ENCODE measurements at regions not wholly inside any gene's neighbourhood (a gene's known extent, or its start where the extent isn't known, plus 50 kb on each side); places are given as distances from the start of the nearest gene placed in this dataset.

- no peak overlapping the region for H3K4me3 ChIP-seq (ENCODE audit: low read length)
- no peak overlapping the region for H3K9ac ChIP-seq (ENCODE audit: low read length)
- H3K9me3 ChIP-seq (ENCODE audit: control insufficient read depth, low read length): peaks cover 4% of the 10 kb centered on the region
- no peaks in the 10 kb centered on the region for H3K36me3 ChIP-seq (ENCODE audit: control insufficient read depth, insufficient read depth, low read length, severe bottlenecking)
- H3K27me3 ChIP-seq (replicated peaks; ENCODE audit: control insufficient read depth, insufficient read depth, low read length): no peaks in the 10 kb centered on the region
- H3K4me1 ChIP-seq (ENCODE audit: control insufficient read depth, insufficient read depth, low read length): no peaks in the 10 kb centered on the region
- DNase-seq (ENCODE audit: low read depth): no peak
Observed at GRCh38 chr4:128668566-128668965, 140.9 kb upstream of the JADE1 start.

GRCh38 chr4:128665514-128665913 is 144.0 kb upstream of the JADE1 start:
- no peak overlapping the region for H3K4me3 ChIP-seq (ENCODE audit: low read length)
- H3K4me1 ChIP-seq (ENCODE audit: control insufficient read depth, insufficient read depth, low read length): peaks cover 12% of the 10 kb centered on the region
- no peak overlapping the region for H3K9ac ChIP-seq (ENCODE audit: low read length)
- H3K27me3 ChIP-seq (replicated peaks; ENCODE audit: control insufficient read depth, insufficient read depth, low read length): no peaks in the 10 kb centered on the region
- peaks cover 4% of the 10 kb centered on the region for H3K9me3 ChIP-seq (ENCODE audit: control insufficient read depth, low read length)
- no peaks in the 10 kb centered on the region for H3K36me3 ChIP-seq (ENCODE audit: control insufficient read depth, insufficient read depth, low read length, severe bottlenecking)
- no peak for DNase-seq (ENCODE audit: low read depth)

GRCh38 chr4:128663325-128663724 is 146.2 kb upstream of the JADE1 start:
- peaks cover 3% of the 10 kb centered on the region for H3K9me3 ChIP-seq (ENCODE audit: control insufficient read depth, low read length)
- H3K9ac ChIP-seq (ENCODE audit: low read length): no peak overlapping the region
- no peaks in the 10 kb centered on the region for H3K27me3 ChIP-seq (replicated peaks; ENCODE audit: control insufficient read depth, insufficient read depth, low read length)
- H3K4me3 ChIP-seq (ENCODE audit: low read length): no peak overlapping the region
- H3K4me1 ChIP-seq (ENCODE audit: control insufficient read depth, insufficient read depth, low read length): peaks cover 31% of the 10 kb centered on the region
- no peak for DNase-seq (ENCODE audit: low read depth)
- H3K36me3 ChIP-seq (ENCODE audit: control insufficient read depth, insufficient read depth, low read length, severe bottlenecking): no peaks in the 10 kb centered on the region

GRCh38 chr4:128661479-128661878 is 148.0 kb upstream of the JADE1 start:
- Histone ChIP-seq H3K4me1 (ENCODE audit: control insufficient read depth, insufficient read depth, low read length) (peaks cover 41% of the 10 kb centered on the region), H3K9me3 (ENCODE audit: control insufficient read depth, low read length) (no peaks in the 10 kb centered on the region), H3K4me3 (ENCODE audit: low read length) (peak overlapping the region; percentile 9), H3K36me3 (ENCODE audit: control insufficient read depth, insufficient read depth, low read length, severe bottlenecking) (no peaks in the 10 kb centered on the region), H3K9ac (ENCODE audit: low read length) (peak overlapping the region; percentile 73), H3K27me3 (replicated peaks; ENCODE audit: control insufficient read depth, insufficient read depth, low read length) (no peaks in the 10 kb centered on the region)
- DNase-seq (ENCODE audit: low read depth): no peak

- H3K9me3 ChIP-seq (ENCODE audit: control insufficient read depth, low read length): no peaks in the 10 kb centered on the region
- H3K4me1 ChIP-seq (ENCODE audit: control insufficient read depth, insufficient read depth, low read length): peaks cover 41% of the 10 kb centered on the region
- H3K9ac ChIP-seq (ENCODE audit: low read length): peak overlapping the region; percentile 73
- peak overlapping the region; percentile 9 for H3K4me3 ChIP-seq (ENCODE audit: low read length)
- DNase-seq (ENCODE audit: low read depth): peak; percentile 80
- no peaks in the 10 kb centered on the region for H3K27me3 ChIP-seq (replicated peaks; ENCODE audit: control insufficient read depth, insufficient read depth, low read length)
- no peaks in the 10 kb centered on the region for H3K36me3 ChIP-seq (ENCODE audit: control insufficient read depth, insufficient read depth, low read length, severe bottlenecking)
Observed at GRCh38 chr4:128660361-128661215, 148.9 kb upstream of the JADE1 start.

DNA sequence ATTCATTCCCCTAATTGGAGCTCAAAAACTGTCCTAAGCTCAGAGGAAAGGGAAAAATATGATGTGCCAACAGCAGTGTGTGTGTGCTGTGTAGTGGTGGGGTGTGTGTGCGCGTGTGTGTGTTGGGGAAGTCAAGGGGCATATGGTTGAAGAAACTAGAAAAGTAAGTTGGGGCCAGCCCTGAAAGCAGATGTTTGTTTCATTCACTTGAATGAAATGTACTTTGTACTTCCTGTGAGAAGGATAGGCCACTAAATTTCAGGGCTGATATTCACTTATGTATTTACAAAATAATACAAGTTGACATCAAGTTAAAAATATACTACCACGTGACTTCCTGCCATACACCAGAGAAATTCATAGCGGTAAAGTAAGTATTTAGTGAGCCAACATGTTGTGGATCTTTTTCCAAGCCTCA is 151.3 kb upstream of the JADE1 start:
- no peaks in the 10 kb centered on the region for H3K27me3 ChIP-seq (replicated peaks; ENCODE audit: control insufficient read depth, insufficient read depth, low read length)
- no peaks in the 10 kb centered on the region for H3K36me3 ChIP-seq (ENCODE audit: control insufficient read depth, insufficient read depth, low read length, severe bottlenecking)
- H3K4me3 ChIP-seq (ENCODE audit: low read length): no peak overlapping the region
- peaks cover 3% of the 10 kb centered on the region for H3K9me3 ChIP-seq (ENCODE audit: control insufficient read depth, low read length)
- peaks cover 50% of the 10 kb centered on the region for H3K4me1 ChIP-seq (ENCODE audit: control insufficient read depth, insufficient read depth, low read length)
- peak; percentile 35 for DNase-seq (ENCODE audit: low read depth)
- H3K9ac ChIP-seq (ENCODE audit: low read length): peak overlapping the region; percentile 71

- Histone ChIP-seq H3K27me3 (replicated peaks; ENCODE audit: control insufficient read depth, insufficient read depth, low read length) (no peaks in the 10 kb centered on the region), H3K9me3 (ENCODE audit: control insufficient read depth, low read length) (peaks cover 3% of the 10 kb centered on the region), H3K4me1 (ENCODE audit: control insufficient read depth, insufficient read depth, low read length) (peaks cover 50% of the 10 kb centered on the region), H3K9ac (ENCODE audit: low read length) (peak overlapping the region; percentile 71), H3K36me3 (ENCODE audit: control insufficient read depth, insufficient read depth, low read length, severe bottlenecking) (no peaks in the 10 kb centered on the region), H3K4me3 (ENCODE audit: low read length) (no peak overlapping the region)
- no peak for DNase-seq (ENCODE audit: low read depth)
Observed at GRCh38 chr4:128657638-128658037, 151.9 kb upstream of the JADE1 start.

- H3K4me3 ChIP-seq (ENCODE audit: low read length): no peak overlapping the region
- H3K9ac ChIP-seq (ENCODE audit: low read length): no peak overlapping the region
- peaks cover 3% of the 10 kb centered on the region for H3K9me3 ChIP-seq (ENCODE audit: control insufficient read depth, low read length)
- no peak for DNase-seq (ENCODE audit: low read depth)
- H3K4me1 ChIP-seq (ENCODE audit: control insufficient read depth, insufficient read depth, low read length): peaks cover 35% of the 10 kb centered on the region
- no peaks in the 10 kb centered on the region for H3K36me3 ChIP-seq (ENCODE audit: control insufficient read depth, insufficient read depth, low read length, severe bottlenecking)
- no peaks in the 10 kb centered on the region for H3K27me3 ChIP-seq (replicated peaks; ENCODE audit: control insufficient read depth, insufficient read depth, low read length)
Observed at GRCh38 chr4:128654465-128654864, 155.0 kb upstream of the JADE1 start.

DNA sequence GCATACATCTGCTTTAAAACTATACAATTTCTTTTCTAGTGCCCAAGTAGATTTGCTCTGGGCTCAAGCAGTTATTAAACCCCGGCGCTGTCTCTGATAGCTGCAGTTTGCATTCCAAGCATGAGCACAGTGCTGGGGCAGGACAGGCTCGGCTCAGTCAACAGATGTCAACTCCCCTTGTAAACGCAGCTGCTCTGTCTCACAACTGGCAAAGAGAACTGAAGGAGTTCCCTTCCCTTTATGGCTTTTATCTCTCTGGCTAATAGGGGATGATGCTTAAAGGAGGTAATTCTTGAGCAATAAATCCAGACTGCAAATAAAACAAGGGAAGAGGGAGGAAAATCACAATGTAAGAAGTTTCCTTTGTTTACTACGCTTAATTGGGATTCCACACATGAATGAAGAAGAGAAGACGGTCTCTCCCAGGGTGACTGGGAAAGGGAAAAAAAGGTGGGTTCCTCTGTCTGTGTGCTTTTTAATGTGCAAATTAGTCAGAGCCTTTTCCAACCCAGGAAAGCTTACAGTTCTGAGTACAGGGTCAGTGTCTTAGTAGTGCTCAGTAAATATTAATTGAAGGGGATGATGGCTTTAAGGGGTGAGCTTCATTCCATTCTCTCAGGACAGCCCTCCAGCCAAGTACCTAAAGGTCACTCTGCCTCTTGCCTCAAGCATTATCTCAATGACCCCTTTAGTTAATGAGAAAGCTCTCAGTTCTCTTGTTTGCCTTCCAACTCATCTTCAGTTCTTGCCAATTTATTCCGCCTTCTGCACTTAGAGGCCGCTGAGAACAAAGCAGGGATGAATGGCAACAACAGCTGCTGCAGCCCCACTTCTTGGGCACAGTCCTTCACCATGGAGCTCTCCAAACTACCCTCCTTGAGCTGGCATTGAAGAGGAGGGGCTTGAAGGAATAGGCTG is 155.7 kb upstream of the JADE1 start:
- H3K9me3 ChIP-seq (ENCODE audit: control insufficient read depth, low read length): peaks cover 3% of the 10 kb centered on the region
- H3K27me3 ChIP-seq (replicated peaks; ENCODE audit: control insufficient read depth, insufficient read depth, low read length): no peaks in the 10 kb centered on the region
- H3K9ac ChIP-seq (ENCODE audit: low read length): peak overlapping the region; percentile 46
- H3K4me1 ChIP-seq (ENCODE audit: control insufficient read depth, insufficient read depth, low read length): peaks cover 34% of the 10 kb centered on the region
- DNase-seq (ENCODE audit: low read depth): peak; percentile 44
- no peak overlapping the region for H3K4me3 ChIP-seq (ENCODE audit: low read length)
- no peaks in the 10 kb centered on the region for H3K36me3 ChIP-seq (ENCODE audit: control insufficient read depth, insufficient read depth, low read length, severe bottlenecking)

GRCh38 chr4:128649575-128650205 is 159.8 kb upstream of the JADE1 start:
- Histone ChIP-seq H3K36me3 (ENCODE audit: control insufficient read depth, insufficient read depth, low read length, severe bottlenecking) (no peaks in the 10 kb centered on the region), H3K4me1 (ENCODE audit: control insufficient read depth, insufficient read depth, low read length) (peaks cover 18% of the 10 kb centered on the region), H3K27me3 (replicated peaks; ENCODE audit: control insufficient read depth, insufficient read depth, low read length) (no peaks in the 10 kb centered on the region), H3K9ac (ENCODE audit: low read length) (no peak overlapping the region), H3K4me3 (ENCODE audit: low read length) (no peak overlapping the region), H3K9me3 (ENCODE audit: control insufficient read depth, low read length) (peaks cover 3% of the 10 kb centered on the region)
- peak; percentile 29 for DNase-seq (ENCODE audit: low read depth)

DNA sequence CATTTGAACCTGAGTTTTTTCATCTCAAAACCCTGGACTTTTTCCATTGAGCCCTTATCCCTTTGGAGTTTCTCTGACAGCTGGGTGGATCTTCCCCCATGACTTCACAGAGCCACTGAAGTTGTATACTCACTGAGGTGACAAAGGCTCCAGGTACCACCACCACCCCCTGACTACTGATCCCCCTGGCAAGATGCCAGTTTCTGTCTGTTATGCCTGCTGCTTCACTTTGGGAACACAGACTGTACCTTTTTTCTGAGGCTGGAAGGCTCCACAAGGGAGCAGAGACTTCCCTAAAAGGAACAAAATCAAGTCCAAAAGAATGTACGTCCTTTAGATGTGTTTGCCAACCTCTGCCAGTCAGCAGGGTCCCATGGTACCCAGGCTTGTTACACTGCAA is 160.3 kb upstream of the JADE1 start:
- no peak for DNase-seq (ENCODE audit: low read depth)
- no peaks in the 10 kb centered on the region for H3K9me3 ChIP-seq (ENCODE audit: control insufficient read depth, low read length)
- no peak overlapping the region for H3K4me3 ChIP-seq (ENCODE audit: low read length)
- no peaks in the 10 kb centered on the region for H3K27me3 ChIP-seq (replicated peaks; ENCODE audit: control insufficient read depth, insufficient read depth, low read length)
- no peak overlapping the region for H3K9ac ChIP-seq (ENCODE audit: low read length)
- H3K4me1 ChIP-seq (ENCODE audit: control insufficient read depth, insufficient read depth, low read length): peaks cover 18% of the 10 kb centered on the region
- H3K36me3 ChIP-seq (ENCODE audit: control insufficient read depth, insufficient read depth, low read length, severe bottlenecking): no peaks in the 10 kb centered on the region

Data from adipocyte (in vitro differentiated cells).